Uterus (tissue), 3 donors: ENCODE measurements at regions not wholly inside any gene's neighbourhood (a gene's known extent, or its start where the extent isn't known, plus 50 kb on each side); places are given as distances from the start of the nearest gene placed in this dataset.

Source experiments
- DNase-seq, 2 donors: peaks; one replicate each; pipeline ENCODE4 v3.0.0-alpha.2; 2019 to 2020
- H3K27ac ChIP-seq, 2 donors: fragments of 200-600 bp; sonication (generic); 1 replicate in 1 of 2; 2 replicates in 1 of 2; pipeline ENCODE4 v1.5.1; 2016 to 2018
- H3K27me3 ChIP-seq, 2 donors: fragments of 200-600 bp; sonication (generic); one replicate each; pipeline ENCODE4 v1.5.1; 2018 to 2019; ENCODE audit warnings: control low read depth in 1 of 2
- H3K36me3 ChIP-seq, 2 donors: fragments of 200-600 bp; sonication (generic); one replicate each; pipeline ENCODE4 v1.5.1; 2019; ENCODE audit warnings: control low read depth in 1 of 2
- H3K4me1 ChIP-seq, 2 donors: fragments of 200-600 bp; sonication (generic); one replicate each; pipeline ENCODE4 v1.5.1; 2018 to 2019; ENCODE audit warnings: control low read depth in 1 of 2
- H3K4me3 ChIP-seq, 2 donors: fragments of 200-600 bp; sonication (generic); 1 replicate in 1 of 2; 2 replicates in 1 of 2; pipeline ENCODE4 v1.5.1; 2018 to 2019; ENCODE audit warnings: mild to moderate bottlenecking in 1 of 2
- H3K9me3 ChIP-seq, 2 donors: fragments of 200-600 bp; sonication (generic); one replicate each; pipeline ENCODE4 v1.5.1; 2019; ENCODE audit warnings: control low read depth in 1 of 2
- CTCF ChIP-seq, 4 experiments: fragments of 200-600 bp in 2 of 4; fragments of 450-650 bp in 2 of 4; sonication (generic) in 2 of 4; IDR thresholded peaks; one replicate each; pipeline ENCODE4 v1.5.1; 2016 to 2019; ENCODE audit warnings: antibody characterized with exemption in 4 of 4, mild to moderate bottlenecking in 2 of 4, moderate library complexity in 1 of 4
- POLR2A ChIP-seq, 2 donors: fragments of 450-650 bp; IDR thresholded peaks; one replicate each; pipeline ENCODE4 v1.6.1; 2016; ENCODE audit warnings: antibody characterized with exemption in 2 of 2, mild to moderate bottlenecking in 1 of 2, moderate library complexity in 1 of 2
- intact Hi-C: fragments of 100-400 bp; cut with DNase I; formaldehyde crosslinking; loops from one replicate; pipeline ENCODE4 v1.15.1; 2023; ENCODE audit warnings: low total_unique reads
- donor health status: DM: yes; HTN: yes; CAD: no.

DNA sequence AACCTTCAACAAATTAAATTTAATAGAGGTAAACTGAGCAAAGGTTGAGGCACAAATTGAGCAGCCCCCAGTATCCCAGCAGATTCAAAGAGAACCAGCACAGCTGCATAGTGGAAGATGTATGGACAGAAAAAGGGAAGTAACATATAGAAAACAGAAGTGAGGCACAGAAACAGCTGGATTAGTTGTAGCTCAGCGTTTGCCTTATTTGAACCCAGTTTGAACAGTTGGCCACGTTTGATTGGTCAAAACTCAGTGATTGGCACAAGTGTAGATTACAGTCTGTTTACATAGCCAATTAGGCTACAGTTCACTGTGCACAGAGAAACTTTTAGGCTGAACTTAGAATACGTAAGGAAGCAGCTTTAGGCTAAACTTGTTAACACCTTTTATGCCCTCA, 315.5 kb downstream of the RMST start:
- TF ChIP-seq CTCF (IDR thresholded peaks at IDR 0.05) (no peak), POLR2A (IDR thresholded peaks at IDR 0.05) (no peak)
- H3K36me3 ChIP-seq, result no peaks in the 10 kb centered on the region
- intact Hi-C loops, result no loop called here
- H3K9me3 ChIP-seq, result no peaks in the 10 kb centered on the region
- no peak overlapping the region for H3K4me3 ChIP-seq
- no peaks in the 10 kb centered on the region for H3K4me1 ChIP-seq
- H3K27me3 ChIP-seq, result no peaks in the 10 kb centered on the region
- no peak for DNase-seq
- no peak overlapping the region for H3K27ac ChIP-seq

DNA sequence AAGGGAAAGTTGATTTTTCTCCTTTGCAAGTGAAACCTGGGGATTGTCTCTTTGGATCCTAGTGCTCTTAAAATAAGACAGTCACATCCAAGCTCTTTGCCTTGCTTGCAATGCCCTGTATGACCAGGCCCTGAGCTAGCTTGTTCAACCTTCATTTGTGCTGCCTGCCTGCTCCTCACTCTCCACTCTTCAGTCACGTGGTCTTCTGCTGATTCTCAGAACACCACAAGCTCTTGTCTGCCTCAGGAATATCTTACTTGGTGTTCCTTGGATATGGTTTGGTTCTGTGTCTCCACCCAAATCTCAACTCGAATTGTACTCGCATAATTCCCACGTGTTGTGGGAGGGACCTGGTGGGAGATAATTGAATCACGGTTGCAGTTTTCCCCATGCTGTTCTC, 318.7 kb downstream of the RMST start:
- no peak for DNase-seq
- no peak overlapping the region for H3K27ac ChIP-seq
- H3K4me1 ChIP-seq, result no peaks in the 10 kb centered on the region
- intact Hi-C loops, result no loop called here
- TF ChIP-seq CTCF (IDR thresholded peaks at IDR 0.05) (no peak), POLR2A (IDR thresholded peaks at IDR 0.05) (no peak)
- no peaks in the 10 kb centered on the region for H3K27me3 ChIP-seq
- H3K4me3 ChIP-seq, result no peak overlapping the region
- no peaks in the 10 kb centered on the region for H3K36me3 ChIP-seq
- no peaks in the 10 kb centered on the region for H3K9me3 ChIP-seq

DNA sequence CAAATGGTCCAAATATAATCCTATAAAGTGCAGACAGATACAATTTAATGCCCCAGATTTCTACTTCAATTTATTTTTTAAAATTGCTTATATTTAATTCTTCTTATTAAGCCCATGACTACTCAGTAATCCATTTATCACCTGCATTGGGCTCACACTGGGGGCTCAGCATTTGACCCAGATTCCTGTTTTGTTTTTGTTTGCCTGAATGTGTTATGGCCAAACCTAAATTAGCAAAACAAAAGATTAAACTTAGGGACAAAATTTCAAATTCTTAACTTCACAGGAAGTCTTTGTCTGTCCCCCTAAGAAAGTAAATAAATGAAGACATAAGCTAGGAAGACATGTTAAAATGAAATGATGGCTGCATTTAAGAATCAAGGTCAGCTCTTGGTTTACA, 322.3 kb downstream of the RMST start:
- no peak overlapping the region for H3K4me3 ChIP-seq
- no peaks in the 10 kb centered on the region for H3K9me3 ChIP-seq
- no peak for DNase-seq
- no peak overlapping the region for H3K27ac ChIP-seq
- no peaks in the 10 kb centered on the region for H3K36me3 ChIP-seq
- no peaks in the 10 kb centered on the region for H3K27me3 ChIP-seq
- intact Hi-C loops, result no loop called here
- TF ChIP-seq CTCF (IDR thresholded peaks at IDR 0.05) (no peak), POLR2A (IDR thresholded peaks at IDR 0.05) (no peak)
- H3K4me1 ChIP-seq, result no peaks in the 10 kb centered on the region

- TF ChIP-seq CTCF (IDR thresholded peaks at IDR 0.05) (no peak), POLR2A (IDR thresholded peaks at IDR 0.05) (no peak)
- intact Hi-C loops, result no loop called here
- no peak for DNase-seq
- Histone ChIP-seq H3K36me3 (no peaks in the 10 kb centered on the region), H3K9me3 (no peaks in the 10 kb centered on the region), H3K4me3 (no peak overlapping the region), H3K4me1 (no peaks in the 10 kb centered on the region), H3K27me3 (no peaks in the 10 kb centered on the region), H3K27ac (no peak overlapping the region)
Observed at GRCh38 chr12:97790281-97790680, 327.7 kb downstream of the RMST start.

DNA sequence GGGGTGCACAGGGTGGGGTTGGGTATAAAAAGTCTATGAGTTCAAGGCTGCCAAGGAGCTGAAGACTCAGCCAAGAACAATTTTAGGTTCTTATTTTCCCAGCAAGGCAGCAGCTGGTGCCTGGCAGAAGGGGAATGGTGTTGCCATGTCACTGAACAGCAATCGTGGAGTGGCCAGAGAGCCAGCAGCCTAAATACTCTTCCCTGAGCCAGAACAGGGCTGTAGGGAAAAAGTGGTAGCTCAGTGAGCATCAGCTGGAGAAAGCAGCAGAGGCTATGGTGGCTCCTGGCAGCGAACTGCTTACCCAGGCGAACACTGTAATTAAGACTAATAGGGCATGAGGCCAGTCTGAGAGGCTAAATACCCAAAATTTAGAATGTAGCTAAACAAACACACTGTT, 334.9 kb downstream of the RMST start:
- DNase-seq, result no peak
- TF ChIP-seq POLR2A (IDR thresholded peaks at IDR 0.05), result no peak
- TF ChIP-seq CTCF (IDR thresholded peaks at IDR 0.05), result no peak
- H3K4me1 ChIP-seq, result no peaks in the 10 kb centered on the region
- no peaks in the 10 kb centered on the region for H3K36me3 ChIP-seq
- intact Hi-C loops, result no loop called here
- H3K4me3 ChIP-seq, result no peak overlapping the region
- H3K27me3 ChIP-seq, result no peaks in the 10 kb centered on the region
- no peak overlapping the region for H3K27ac ChIP-seq
- H3K9me3 ChIP-seq, result no peaks in the 10 kb centered on the region
